ENCODE measurements at regions not wholly inside any gene's neighbourhood (a gene's known extent, or its start where the extent isn't known, plus 50 kb on each side); places are given as distances from the start of the nearest gene placed in this dataset.

GRCh38 chr1:170321113-170321512, 175.4 kb downstream of the NTMT2 start:
- Mint-ChIP-seq H3K27me3 (peaks cover 7% of the 10 kb centered on the region), H3K9me3 (no peaks in the 10 kb centered on the region), H3K27ac (no peak overlapping the region), H3K4me3 (no peak overlapping the region), H3K4me1 (no peaks in the 10 kb centered on the region), H3K36me3 (no peaks in the 10 kb centered on the region)

DNA sequence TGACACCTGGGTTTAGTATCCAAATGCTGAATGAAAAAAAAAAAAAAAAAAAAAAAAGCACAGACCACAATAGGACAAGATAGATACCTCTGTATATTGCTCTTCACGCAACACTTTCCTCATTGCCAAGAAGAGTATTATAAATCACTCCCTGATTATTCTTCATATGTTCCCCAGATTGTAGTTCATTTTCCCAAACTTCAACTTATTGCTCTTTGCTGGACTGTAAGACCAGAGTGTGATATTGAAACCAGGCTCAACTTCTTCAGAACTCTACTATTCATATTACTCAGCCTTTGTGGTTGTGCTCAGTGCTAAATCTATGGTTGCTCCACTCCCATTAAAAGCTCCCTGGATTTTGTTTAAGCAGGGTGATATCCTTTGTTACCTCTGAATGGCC, 180.4 kb downstream of the NTMT2 start:
- no peaks in the 10 kb centered on the region for H3K36me3 Mint-ChIP-seq
- no peaks in the 10 kb centered on the region for H3K9me3 Mint-ChIP-seq
- no peak overlapping the region for H3K4me3 Mint-ChIP-seq
- H3K4me1 Mint-ChIP-seq = no peaks in the 10 kb centered on the region
- peaks cover 9% of the 10 kb centered on the region for H3K27me3 Mint-ChIP-seq
- H3K27ac Mint-ChIP-seq = no peak overlapping the region

- Mint-ChIP-seq H3K27me3 (peaks cover 2% of the 10 kb centered on the region), H3K4me1 (no peaks in the 10 kb centered on the region), H3K4me3 (no peak overlapping the region), H3K27ac (no peak overlapping the region), H3K36me3 (no peaks in the 10 kb centered on the region), H3K9me3 (no peaks in the 10 kb centered on the region)
Observed at GRCh38 chr1:170332801-170333200, 187.0 kb downstream of the NTMT2 start.

DNA sequence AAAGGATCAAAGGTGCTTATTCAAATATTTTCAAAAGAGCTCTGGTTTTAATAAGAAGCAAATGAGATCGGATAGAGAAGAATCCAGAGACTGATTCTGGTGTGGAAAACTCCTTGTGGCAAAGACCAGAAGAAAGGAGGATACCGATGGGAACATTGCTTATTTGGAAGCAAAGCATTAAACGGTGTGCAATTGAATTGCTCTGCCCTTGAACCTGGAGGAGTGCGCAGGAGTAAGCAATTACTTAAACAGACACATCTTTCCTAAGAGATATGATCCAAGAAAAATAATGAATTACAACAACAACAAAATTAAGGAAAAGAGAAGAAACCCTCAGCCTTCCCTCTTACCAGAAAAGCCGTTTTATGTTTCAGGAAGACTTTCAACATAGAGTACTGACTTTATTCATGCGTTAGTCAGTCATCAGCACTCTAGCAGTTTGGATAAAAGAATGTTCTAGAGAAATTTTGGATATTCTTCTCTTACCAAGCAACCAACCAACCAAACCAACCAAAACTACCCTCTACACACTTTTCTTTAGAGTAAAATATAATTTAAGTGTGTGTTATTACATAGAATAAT, 191.7 kb downstream of the NTMT2 start:
- no peak overlapping the region for H3K27ac Mint-ChIP-seq
- no peaks in the 10 kb centered on the region for H3K9me3 Mint-ChIP-seq
- H3K36me3 Mint-ChIP-seq = no peaks in the 10 kb centered on the region
- H3K4me3 Mint-ChIP-seq = no peak overlapping the region
- H3K4me1 Mint-ChIP-seq = no peaks in the 10 kb centered on the region
- peaks cover 3% of the 10 kb centered on the region for H3K27me3 Mint-ChIP-seq

GRCh38 chr1:170339534-170339933, 192.4 kb upstream of the GORAB start:
- no peaks in the 10 kb centered on the region for H3K9me3 Mint-ChIP-seq
- no peak overlapping the region for H3K4me3 Mint-ChIP-seq
- H3K36me3 Mint-ChIP-seq = no peaks in the 10 kb centered on the region
- no peaks in the 10 kb centered on the region for H3K4me1 Mint-ChIP-seq
- peaks cover 5% of the 10 kb centered on the region for H3K27me3 Mint-ChIP-seq
- H3K27ac Mint-ChIP-seq = no peak overlapping the region

- H3K36me3 Mint-ChIP-seq = no peaks in the 10 kb centered on the region
- H3K4me1 Mint-ChIP-seq = no peaks in the 10 kb centered on the region
- peaks cover 9% of the 10 kb centered on the region for H3K27me3 Mint-ChIP-seq
- no peaks in the 10 kb centered on the region for H3K9me3 Mint-ChIP-seq
- no peak overlapping the region for H3K27ac Mint-ChIP-seq
- H3K4me3 Mint-ChIP-seq = no peak overlapping the region
Observed at GRCh38 chr1:170340308-170340707, 191.7 kb upstream of the GORAB start.

GRCh38 chr1:170351366-170351946, 180.5 kb upstream of the GORAB start:
- Mint-ChIP-seq H3K4me3 (no peak overlapping the region), H3K9me3 (peaks cover 6% of the 10 kb centered on the region), H3K36me3 (no peaks in the 10 kb centered on the region), H3K27ac (no peak overlapping the region), H3K4me1 (no peaks in the 10 kb centered on the region), H3K27me3 (peaks cover 12% of the 10 kb centered on the region)

- Mint-ChIP-seq H3K36me3 (peaks cover 1% of the 10 kb centered on the region), H3K4me3 (no peak overlapping the region), H3K27me3 (peaks cover 8% of the 10 kb centered on the region), H3K4me1 (no peaks in the 10 kb centered on the region), H3K9me3 (peaks cover 12% of the 10 kb centered on the region), H3K27ac (no peak overlapping the region)
Observed at GRCh38 chr1:170354246-170354645, 177.7 kb upstream of the GORAB start.

GRCh38 chr1:170354690-170355089, 177.3 kb upstream of the GORAB start:
- H3K36me3 Mint-ChIP-seq = peaks cover 1% of the 10 kb centered on the region

DNA sequence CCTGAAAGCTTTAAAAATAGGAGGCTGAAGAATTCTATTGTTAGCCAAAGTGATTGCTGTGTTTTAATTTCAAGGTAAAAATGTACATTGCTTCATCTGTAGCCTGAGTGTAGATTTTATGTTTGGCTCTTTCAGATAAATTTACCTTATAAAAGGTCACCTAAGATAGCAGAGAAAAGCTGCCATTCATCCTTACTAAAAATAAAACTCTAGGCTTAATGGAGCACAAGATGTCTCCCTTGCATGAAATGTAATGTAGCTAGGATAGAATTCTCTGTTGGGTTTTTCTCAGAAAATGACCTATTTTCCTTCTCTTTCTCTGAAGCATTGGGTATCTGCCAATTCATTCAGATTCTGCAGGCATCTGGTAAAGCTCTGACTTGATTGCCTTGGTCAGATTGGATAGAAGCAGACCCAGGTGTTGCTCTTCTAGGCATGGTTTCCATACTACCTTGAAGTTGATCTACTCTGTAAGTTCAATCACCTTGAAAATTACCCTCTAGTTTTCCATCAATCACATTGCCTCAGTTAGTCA, 176.6 kb upstream of the GORAB start:
- Mint-ChIP-seq H3K27ac (no peak overlapping the region), H3K27me3 (peaks cover 7% of the 10 kb centered on the region), H3K9me3 (peaks cover 12% of the 10 kb centered on the region), H3K4me1 (no peaks in the 10 kb centered on the region), H3K36me3 (peaks cover 1% of the 10 kb centered on the region), H3K4me3 (no peak overlapping the region)

More at GRCh38 chr1:170354690-170355089, 177.3 kb upstream of the GORAB start:
- peaks cover 12% of the 10 kb centered on the region for H3K9me3 Mint-ChIP-seq
- no peaks in the 10 kb centered on the region for H3K4me1 Mint-ChIP-seq
- peaks cover 7% of the 10 kb centered on the region for H3K27me3 Mint-ChIP-seq
- no peak overlapping the region for H3K4me3 Mint-ChIP-seq
- H3K27ac Mint-ChIP-seq = no peak overlapping the region

GRCh38 chr1:170356585-170356984, 175.4 kb upstream of the GORAB start:
- Mint-ChIP-seq H3K27me3 (peaks cover 7% of the 10 kb centered on the region), H3K36me3 (peaks cover 1% of the 10 kb centered on the region), H3K9me3 (peaks cover 7% of the 10 kb centered on the region), H3K4me1 (no peaks in the 10 kb centered on the region), H3K4me3 (no peak overlapping the region), H3K27ac (no peak overlapping the region)

GRCh38 chr1:170357750-170358149, 174.2 kb upstream of the GORAB start:
- Mint-ChIP-seq H3K27me3 (peaks cover 4% of the 10 kb centered on the region), H3K4me3 (no peak overlapping the region), H3K27ac (no peak overlapping the region), H3K4me1 (no peaks in the 10 kb centered on the region), H3K9me3 (peaks cover 5% of the 10 kb centered on the region), H3K36me3 (peaks cover 1% of the 10 kb centered on the region)

- Mint-ChIP-seq H3K4me1 (no peaks in the 10 kb centered on the region), H3K27me3 (peaks cover 2% of the 10 kb centered on the region), H3K4me3 (no peak overlapping the region), H3K27ac (no peak overlapping the region), H3K36me3 (peaks cover 1% of the 10 kb centered on the region), H3K9me3 (peaks cover 5% of the 10 kb centered on the region)
Observed at GRCh38 chr1:170360601-170361000, 171.4 kb upstream of the GORAB start.

GRCh38 chr1:170365331-170365730, 166.6 kb upstream of the GORAB start:
- Mint-ChIP-seq H3K27me3 (peaks cover 5% of the 10 kb centered on the region), H3K4me3 (no peak overlapping the region), H3K9me3 (peaks cover 10% of the 10 kb centered on the region), H3K4me1 (no peaks in the 10 kb centered on the region), H3K36me3 (no peaks in the 10 kb centered on the region), H3K27ac (no peak overlapping the region)

- Mint-ChIP-seq H3K36me3 (no peaks in the 10 kb centered on the region), H3K27ac (no peak overlapping the region), H3K27me3 (peaks cover 5% of the 10 kb centered on the region), H3K4me3 (no peak overlapping the region), H3K9me3 (peaks cover 10% of the 10 kb centered on the region), H3K4me1 (no peaks in the 10 kb centered on the region)
Observed at GRCh38 chr1:170366980-170367379, 165.0 kb upstream of the GORAB start.

DNA sequence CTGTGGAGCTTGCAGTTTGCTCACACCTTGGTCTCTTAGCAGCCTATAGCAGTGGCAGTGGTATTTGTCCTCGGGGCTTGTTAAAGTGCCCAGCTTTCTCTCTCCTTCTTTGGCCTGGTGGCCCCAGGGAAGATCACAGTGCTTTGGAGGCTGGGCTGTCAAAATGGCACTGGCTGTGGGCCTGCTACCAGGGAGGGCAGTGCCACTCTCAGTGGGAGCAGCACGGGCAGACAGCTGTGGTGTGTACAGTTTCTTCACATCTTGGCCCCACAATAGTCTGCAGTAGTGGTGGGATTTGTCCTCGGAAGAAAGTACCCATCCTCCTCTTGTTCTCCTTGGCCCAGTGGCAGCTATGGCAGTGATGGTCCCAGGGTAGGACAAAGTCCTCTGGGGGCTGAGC, 164.4 kb upstream of the GORAB start:
- H3K9me3 Mint-ChIP-seq = peaks cover 10% of the 10 kb centered on the region
- H3K27me3 Mint-ChIP-seq = peaks cover 5% of the 10 kb centered on the region
- no peaks in the 10 kb centered on the region for H3K36me3 Mint-ChIP-seq
- no peaks in the 10 kb centered on the region for H3K4me1 Mint-ChIP-seq
- H3K27ac Mint-ChIP-seq = no peak overlapping the region
- no peak overlapping the region for H3K4me3 Mint-ChIP-seq

- H3K36me3 Mint-ChIP-seq = no peaks in the 10 kb centered on the region
- no peak overlapping the region for H3K4me3 Mint-ChIP-seq
- H3K27ac Mint-ChIP-seq = no peak overlapping the region
- peaks cover 10% of the 10 kb centered on the region for H3K9me3 Mint-ChIP-seq
- H3K4me1 Mint-ChIP-seq = no peaks in the 10 kb centered on the region
- H3K27me3 Mint-ChIP-seq = peaks cover 6% of the 10 kb centered on the region
Observed at GRCh38 chr1:170369000-170369399, 163.0 kb upstream of the GORAB start.
